Testis (tissue), 2 donors: ENCODE measurements at regions not wholly inside any gene's neighbourhood (a gene's known extent, or its start where the extent isn't known, plus 50 kb on each side); places are given as distances from the start of the nearest gene placed in this dataset.

Source experiments
- POLR2A ChIP-seq: fragments of 450-650 bp; IDR thresholded peaks from one replicate; pipeline ENCODE4 v1.6.1; 2017; ENCODE audit warnings: antibody characterized with exemption, mild to moderate bottlenecking, moderate library complexity
- TF ChIP-seq, protein P1 (sequence below), 3 experiments: fragments of 450-650 bp in 2 of 3; fragments of 200-600 bp in 1 of 3; sonication (generic) in 1 of 3; IDR thresholded peaks; one replicate each; pipeline ENCODE4 v1.5.1; 2016 to 2019; ENCODE audit warnings: antibody characterized with exemption in 3 of 3, mild to moderate bottlenecking in 2 of 3, moderate library complexity in 1 of 3

DNA sequence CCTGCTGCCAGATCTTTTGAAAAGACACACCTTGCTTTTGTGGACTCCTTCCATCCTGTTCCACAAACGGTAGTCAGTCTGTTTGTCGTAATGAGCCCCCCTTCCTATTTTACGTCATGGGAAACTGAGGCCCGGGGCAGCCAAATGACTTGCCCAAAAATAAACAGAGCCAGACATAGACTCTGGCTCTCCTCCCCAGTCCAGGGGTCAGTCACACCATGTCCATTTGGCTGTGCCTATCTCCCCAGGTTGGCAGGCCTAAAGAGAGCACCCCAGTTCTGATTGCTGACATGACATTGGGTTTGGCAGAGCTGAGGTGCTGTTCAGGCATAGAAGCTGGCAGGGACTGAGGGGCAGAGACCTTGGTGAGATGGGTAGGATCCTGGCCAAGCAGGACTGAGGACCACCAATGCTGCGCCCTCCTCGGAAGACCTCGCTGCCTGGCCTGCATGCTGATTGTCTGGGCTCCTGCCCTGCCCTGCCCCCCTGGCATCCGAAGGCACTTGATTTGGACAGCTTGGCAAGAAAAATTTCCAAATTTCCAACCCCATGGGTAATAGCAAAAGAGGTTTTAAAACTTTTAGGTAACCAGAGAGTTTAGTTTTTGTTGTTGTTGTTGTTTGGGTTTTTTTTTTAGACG is 335.4 kb downstream of the DYSF start:
- TF ChIP-seq, protein P1, sequence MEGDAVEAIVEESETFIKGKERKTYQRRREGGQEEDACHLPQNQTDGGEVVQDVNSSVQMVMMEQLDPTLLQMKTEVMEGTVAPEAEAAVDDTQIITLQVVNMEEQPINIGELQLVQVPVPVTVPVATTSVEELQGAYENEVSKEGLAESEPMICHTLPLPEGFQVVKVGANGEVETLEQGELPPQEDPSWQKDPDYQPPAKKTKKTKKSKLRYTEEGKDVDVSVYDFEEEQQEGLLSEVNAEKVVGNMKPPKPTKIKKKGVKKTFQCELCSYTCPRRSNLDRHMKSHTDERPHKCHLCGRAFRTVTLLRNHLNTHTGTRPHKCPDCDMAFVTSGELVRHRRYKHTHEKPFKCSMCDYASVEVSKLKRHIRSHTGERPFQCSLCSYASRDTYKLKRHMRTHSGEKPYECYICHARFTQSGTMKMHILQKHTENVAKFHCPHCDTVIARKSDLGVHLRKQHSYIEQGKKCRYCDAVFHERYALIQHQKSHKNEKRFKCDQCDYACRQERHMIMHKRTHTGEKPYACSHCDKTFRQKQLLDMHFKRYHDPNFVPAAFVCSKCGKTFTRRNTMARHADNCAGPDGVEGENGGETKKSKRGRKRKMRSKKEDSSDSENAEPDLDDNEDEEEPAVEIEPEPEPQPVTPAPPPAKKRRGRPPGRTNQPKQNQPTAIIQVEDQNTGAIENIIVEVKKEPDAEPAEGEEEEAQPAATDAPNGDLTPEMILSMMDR (IDR thresholded peaks at IDR 0.05), result no peak
- TF ChIP-seq POLR2A, result no peak
